H9 (cell line): ENCODE measurements at regions not wholly inside any gene's neighbourhood (a gene's known extent, or its start where the extent isn't known, plus 50 kb on each side); places are given as distances from the start of the nearest gene placed in this dataset.

ENCODE experiments used
- DNase-seq: peaks from one replicate; pipeline ENCODE4 v3.0.0-alpha.2; 2017
- H2AFZ ChIP-seq: one replicate; pipeline ENCODE4 v1.6.1; 2013; ENCODE audit warnings: mild to moderate bottlenecking, low read length, control low read depth, moderate library complexity
- H2AK5ac ChIP-seq: 2 replicates; pipeline ENCODE4 v1.6.1; 2013; ENCODE audit warnings: low read length, control low read depth, mixed read lengths; ENCODE audit not compliant: insufficient read length
- H2BK120ac ChIP-seq: one replicate; pipeline ENCODE4 v1.6.1; 2013; ENCODE audit warnings: low read depth, mild to moderate bottlenecking, low read length, control low read depth, inconsistent platforms; ENCODE audit not compliant: poor library complexity, severe bottlenecking
- H2BK12ac ChIP-seq: 2 replicates; pipeline ENCODE4 v1.6.1; 2013; ENCODE audit warnings: low read length, control low read depth, mixed read lengths, low read depth; ENCODE audit not compliant: insufficient read length
- H2BK15ac ChIP-seq: 2 replicates; pipeline ENCODE4 v1.6.1; 2013; ENCODE audit warnings: low read depth, low read length, control low read depth
- H2BK20ac ChIP-seq: one replicate; pipeline ENCODE4 v1.6.1; 2013; ENCODE audit warnings: low read depth, mild to moderate bottlenecking, low read length, control low read depth, inconsistent platforms; ENCODE audit not compliant: poor library complexity, severe bottlenecking
- H2BK5ac ChIP-seq: 2 replicates; pipeline ENCODE4 v1.6.1; 2013; ENCODE audit warnings: low read length, control low read depth, mixed read lengths; ENCODE audit not compliant: insufficient read length
- H3K14ac ChIP-seq: 2 replicates; pipeline ENCODE4 v1.6.1; 2013; ENCODE audit warnings: low read length, control low read depth; ENCODE audit not compliant: insufficient read depth
- H3K18ac ChIP-seq: 2 replicates; pipeline ENCODE4 v1.6.1; 2013; ENCODE audit warnings: low read depth, mild to moderate bottlenecking, mixed read lengths, low read length, control low read depth; ENCODE audit not compliant: insufficient read length
- H3K23ac ChIP-seq: 2 replicates; pipeline ENCODE4 v1.6.1; 2013; ENCODE audit warnings: low read length, control low read depth, mixed read lengths, low read depth; ENCODE audit not compliant: insufficient read length
- H3K23me2 ChIP-seq: 2 replicates; pipeline ENCODE4 v1.6.1; 2013; ENCODE audit warnings: low read depth, mild to moderate bottlenecking, mixed read lengths, low read length, control low read depth; ENCODE audit not compliant: insufficient read length, poor library complexity, severe bottlenecking
- H3K27ac ChIP-seq: 2 replicates; pipeline ENCODE4 v1.5.1; 2013; ENCODE audit warnings: low read length, control low read depth, mixed read lengths, low read depth; ENCODE audit not compliant: insufficient read length
- H3K27me3 ChIP-seq: 2 replicates; pipeline ENCODE4 v1.6.1; 2013; ENCODE audit warnings: low read length, control low read depth, inconsistent platforms; ENCODE audit not compliant: insufficient read depth
- H3K4ac ChIP-seq: 2 replicates; pipeline ENCODE4 v1.6.1; 2013; ENCODE audit warnings: low read depth, mild to moderate bottlenecking, control low read depth, inconsistent platforms, low read length, moderate library complexity
- H3K4me1 ChIP-seq: 2 replicates; pipeline ENCODE4 v1.6.1; 2013; ENCODE audit warnings: low read length, control low read depth, inconsistent platforms; ENCODE audit not compliant: insufficient read depth
- H3K4me2 ChIP-seq: 2 replicates; pipeline ENCODE4 v1.6.1; 2013; ENCODE audit warnings: low read length, control low read depth, mixed read lengths; ENCODE audit not compliant: insufficient read length, insufficient read depth
- H3K56ac ChIP-seq: 2 replicates; pipeline ENCODE4 v1.6.1; 2013; ENCODE audit warnings: low read depth, mild to moderate bottlenecking, mixed read lengths, low read length, control low read depth; ENCODE audit not compliant: insufficient read length
- H3K79me1 ChIP-seq: 2 replicates; pipeline ENCODE4 v1.6.1; 2013; ENCODE audit warnings: low read depth, mild to moderate bottlenecking, moderate library complexity, low read length, control low read depth, inconsistent platforms; ENCODE audit not compliant: insufficient read depth, poor library complexity, severe bottlenecking
- H3K79me2 ChIP-seq: 2 replicates; pipeline ENCODE4 v1.6.1; 2013; ENCODE audit warnings: low read length, control low read depth, inconsistent platforms; ENCODE audit not compliant: insufficient read depth
- H3K9ac ChIP-seq: 2 replicates; pipeline ENCODE4 v1.6.1; 2013; ENCODE audit warnings: low read length, control low read depth, mixed read lengths; ENCODE audit not compliant: insufficient read length; ENCODE audit errors: extremely low read depth
- H3K9me3 ChIP-seq: one replicate; pipeline ENCODE4 v1.6.1; 2013; ENCODE audit warnings: low read depth, low read length, inconsistent platforms; ENCODE audit not compliant: control insufficient read depth
- H3T11ph ChIP-seq: one replicate; pipeline ENCODE4 v1.6.1; 2013; ENCODE audit warnings: mild to moderate bottlenecking, low read length, control low read depth, inconsistent platforms
- H4K20me1 ChIP-seq: one replicate; pipeline ENCODE4 v1.6.1; 2013; ENCODE audit not compliant: control insufficient read depth, insufficient read length, insufficient read depth
- H4K5ac ChIP-seq: 2 replicates; pipeline ENCODE4 v1.6.1; 2013; ENCODE audit warnings: low read depth, mild to moderate bottlenecking, mixed read lengths, low read length, control low read depth; ENCODE audit not compliant: insufficient read length
- H4K8ac ChIP-seq: replicated peaks from 2 replicates; pipeline ENCODE4 v1.6.1; 2013; ENCODE audit warnings: low read length, control low read depth, mixed read lengths, low read depth; ENCODE audit not compliant: insufficient read length
- H4K91ac ChIP-seq: 2 replicates; pipeline ENCODE4 v1.6.1; 2013; ENCODE audit warnings: low read depth, mild to moderate bottlenecking, moderate library complexity, mixed read lengths, low read length, control low read depth; ENCODE audit not compliant: insufficient read length
- H3K27ac Mint-ChIP-seq, 3 experiments: 2 replicates in 2 of 3; 3 replicates in 1 of 3; pipeline ENCODE4 v1.8.0; 2020 to 2021; ENCODE audit warnings: mixed read lengths in 3 of 3, mild to moderate bottlenecking in 1 of 3, moderate library complexity in 1 of 3
- H3K27me3 Mint-ChIP-seq: 2 replicates; pipeline ENCODE4 v1.8.0; 2021; ENCODE audit warnings: low read depth, mild to moderate bottlenecking, moderate library complexity, mixed read lengths
- H3K36me3 Mint-ChIP-seq, 3 experiments: 2 replicates in 2 of 3; 3 replicates in 1 of 3; pipeline ENCODE4 v1.8.0; 2020 to 2021; ENCODE audit warnings: low read depth in 3 of 3, mixed read lengths in 3 of 3; ENCODE audit not compliant: insufficient read depth in 1 of 3
- H3K4me1 Mint-ChIP-seq, 2 experiments: 2 replicates each; pipeline ENCODE4 v1.8.0; 2020; ENCODE audit warnings: mixed read lengths in 2 of 2
- H3K4me3 Mint-ChIP-seq, 2 experiments: 2 replicates in 1 of 2; 3 replicates in 1 of 2; pipeline ENCODE4 v1.8.0; 2020 to 2021; ENCODE audit warnings: mild to moderate bottlenecking in 2 of 2, mixed read lengths in 2 of 2, moderate library complexity in 1 of 2
- H3K9me3 Mint-ChIP-seq, 2 experiments: 2 replicates in 1 of 2; 3 replicates in 1 of 2; pipeline ENCODE4 v1.8.0; 2020; ENCODE audit warnings: mild to moderate bottlenecking in 2 of 2, mixed read lengths in 2 of 2, moderate library complexity in 1 of 2
- WGBS: extraction: QIAGEN DNeasy Blood & Tissue Kit; methylation state at CpG from one replicate; pipeline ENCODE4 v1.1.7; 2013; ENCODE audit warnings: missing lambda C conversion rate, low lambda C conversion rate, mixed read lengths; ENCODE audit not compliant: insufficient read length; ENCODE audit errors: extremely low coverage; 5-methylcytosine and 5-hydroxymethylcytosine counted together
- TF ChIP-seq, protein P1 (sequence below): fragments of 200-600 bp; sonication (generic); conservative IDR thresholded peaks from 3 replicates; pipeline ENCODE4 v1.8.0; 2021; ENCODE audit warnings: antibody characterized with exemption, mild to moderate bottlenecking

DNA sequence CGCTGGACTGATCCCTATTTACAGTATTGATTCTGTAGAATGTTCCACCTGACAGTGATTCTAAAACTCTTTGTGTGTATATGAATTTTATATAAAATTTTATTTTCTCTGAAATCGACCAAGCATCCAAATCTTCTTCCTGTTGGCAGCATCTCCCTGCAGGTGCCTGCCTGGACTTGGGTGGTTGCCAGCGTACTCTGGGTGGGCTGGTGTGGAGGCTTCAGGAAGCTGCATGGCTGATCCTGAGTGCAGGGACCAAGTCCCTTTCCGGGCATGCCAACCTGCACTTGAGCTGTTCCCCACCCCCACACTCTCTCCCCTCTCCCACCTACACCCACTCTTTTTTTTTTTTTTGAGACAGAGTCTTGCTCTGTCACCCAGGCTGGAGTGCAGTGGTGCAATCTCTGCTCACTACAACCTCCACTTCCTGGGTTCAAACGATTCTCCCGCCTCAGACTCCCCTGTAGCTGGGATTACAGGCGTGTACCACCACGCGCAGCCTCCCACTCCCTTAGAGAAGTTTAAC lies 53.2 kb upstream of the ALKAL2 start:
- Histone ChIP-seq H3T11ph (no peak overlapping the region), H3K23ac (no peak overlapping the region), H4K5ac (no peak overlapping the region), H3K14ac (no peak overlapping the region), H3K23me2 (no peaks in the 10 kb centered on the region), H3K4me2 (no peak overlapping the region), H4K8ac (no peak overlapping the region), H3K18ac (no peak overlapping the region), H3K4ac (no peak overlapping the region), H2BK15ac (no peak overlapping the region), H4K20me1 (no peaks in the 10 kb centered on the region), H2AFZ (no peak overlapping the region), H3K9me3 (peaks cover 18% of the 10 kb centered on the region), H2AK5ac (no peak overlapping the region), H3K9ac (no peak overlapping the region), H3K56ac (no peak overlapping the region), H3K27ac (no peak overlapping the region), H3K4me1 (no peaks in the 10 kb centered on the region), H2BK120ac (no peak overlapping the region), H3K27me3 (no peaks in the 10 kb centered on the region), H2BK20ac (no peak overlapping the region), H4K91ac (no peak overlapping the region), H2BK12ac (no peak overlapping the region), H3K79me2 (no peaks in the 10 kb centered on the region), H3K79me1 (no peaks in the 10 kb centered on the region), H2BK5ac (no peak overlapping the region)
- H3K4me3 Mint-ChIP-seq, result no peak overlapping the region; a peak in 1 of 5 replicates
- no CpG with 5 or more reads among the region's 9 CpGs for WGBS
- peaks cover 15% of the 10 kb centered on the region for H3K27me3 Mint-ChIP-seq
- H3K9me3 Mint-ChIP-seq, result peaks cover 34% of the 10 kb centered on the region in 2 experiments
- peaks cover 6 to 9% of the 10 kb centered on the region in 2 experiments for H3K4me1 Mint-ChIP-seq
- TF ChIP-seq, protein P1, sequence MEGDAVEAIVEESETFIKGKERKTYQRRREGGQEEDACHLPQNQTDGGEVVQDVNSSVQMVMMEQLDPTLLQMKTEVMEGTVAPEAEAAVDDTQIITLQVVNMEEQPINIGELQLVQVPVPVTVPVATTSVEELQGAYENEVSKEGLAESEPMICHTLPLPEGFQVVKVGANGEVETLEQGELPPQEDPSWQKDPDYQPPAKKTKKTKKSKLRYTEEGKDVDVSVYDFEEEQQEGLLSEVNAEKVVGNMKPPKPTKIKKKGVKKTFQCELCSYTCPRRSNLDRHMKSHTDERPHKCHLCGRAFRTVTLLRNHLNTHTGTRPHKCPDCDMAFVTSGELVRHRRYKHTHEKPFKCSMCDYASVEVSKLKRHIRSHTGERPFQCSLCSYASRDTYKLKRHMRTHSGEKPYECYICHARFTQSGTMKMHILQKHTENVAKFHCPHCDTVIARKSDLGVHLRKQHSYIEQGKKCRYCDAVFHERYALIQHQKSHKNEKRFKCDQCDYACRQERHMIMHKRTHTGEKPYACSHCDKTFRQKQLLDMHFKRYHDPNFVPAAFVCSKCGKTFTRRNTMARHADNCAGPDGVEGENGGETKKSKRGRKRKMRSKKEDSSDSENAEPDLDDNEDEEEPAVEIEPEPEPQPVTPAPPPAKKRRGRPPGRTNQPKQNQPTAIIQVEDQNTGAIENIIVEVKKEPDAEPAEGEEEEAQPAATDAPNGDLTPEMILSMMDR, result no peak
- DNase-seq, result no peak
- no peak overlapping the region for H3K27ac Mint-ChIP-seq
- peaks cover 14 to 32% (median 30%) of the 10 kb centered on the region in 3 experiments for H3K36me3 Mint-ChIP-seq
